Mucosa of rectum (tissue), 2 donors: ENCODE measurements at regions not wholly inside any gene's neighbourhood (a gene's known extent, or its start where the extent isn't known, plus 50 kb on each side); places are given as distances from the start of the nearest gene placed in this dataset.

Experiments
- H3K27ac ChIP-seq, 2 donors: one replicate each; pipeline ENCODE4 v1.7.0; 2013; ENCODE audit warnings: inconsistent platforms in 2 of 2, low read depth in 2 of 2, low read length in 2 of 2
- H3K27me3 ChIP-seq, 2 donors: one replicate each; pipeline ENCODE4 v1.7.0; 2013; ENCODE audit warnings: low read length in 2 of 2; ENCODE audit not compliant: control insufficient read depth in 2 of 2, insufficient read depth in 2 of 2
- H3K36me3 ChIP-seq, 2 donors: one replicate each; pipeline ENCODE4 v1.7.0; 2013; ENCODE audit warnings: low read length in 2 of 2; ENCODE audit not compliant: control insufficient read depth in 2 of 2, insufficient read depth in 2 of 2
- H3K4me1 ChIP-seq, 2 donors: one replicate each; pipeline ENCODE4 v1.7.0; 2013; ENCODE audit warnings: low read length in 2 of 2, mild to moderate bottlenecking in 1 of 2; ENCODE audit not compliant: control insufficient read depth in 2 of 2, insufficient read depth in 2 of 2
- H3K4me3 ChIP-seq, 2 donors: one replicate each; pipeline ENCODE4 v1.7.0; 2013; ENCODE audit warnings: low read length in 2 of 2
- H3K9ac ChIP-seq, 2 donors: one replicate each; pipeline ENCODE4 v1.7.0; 2013; ENCODE audit warnings: low read length in 2 of 2, low read depth in 1 of 2, mild to moderate bottlenecking in 1 of 2
- H3K9me3 ChIP-seq, 2 donors: one replicate each; pipeline ENCODE4 v1.7.0; 2013; ENCODE audit warnings: low read length in 2 of 2; ENCODE audit not compliant: control insufficient read depth in 2 of 2
- donor health status: healthy.
- donor health status: Normal muscosa, but diverticular disease.

- H3K27me3 ChIP-seq, result no peaks in the 10 kb centered on the region
- H3K36me3 ChIP-seq, result no peaks in the 10 kb centered on the region
- no peak overlapping the region for H3K9ac ChIP-seq
- no peak overlapping the region for H3K27ac ChIP-seq
- H3K4me3 ChIP-seq, result no peak overlapping the region
- H3K9me3 ChIP-seq, result no peaks in the 10 kb centered on the region
- H3K4me1 ChIP-seq, result no peaks in the 10 kb centered on the region
These were observed 101.5 kb upstream of the PTCHD4 start for GRCh38 chr6:48212501-48212900.

- Histone ChIP-seq H3K9ac (no peak overlapping the region), H3K27me3 (no peaks in the 10 kb centered on the region), H3K27ac (no peak overlapping the region), H3K4me3 (no peak overlapping the region), H3K4me1 (no peaks in the 10 kb centered on the region), H3K36me3 (no peaks in the 10 kb centered on the region), H3K9me3 (peaks cover 0 to 5% of the 10 kb centered on the region in 2 donors)
These were observed 95.1 kb upstream of the PTCHD4 start for GRCh38 chr6:48206091-48206490.

- Histone ChIP-seq H3K27ac (no peak overlapping the region), H3K9me3 (peaks cover 0 to 5% of the 10 kb centered on the region in 2 donors), H3K27me3 (no peaks in the 10 kb centered on the region), H3K9ac (no peak overlapping the region), H3K4me1 (no peaks in the 10 kb centered on the region), H3K36me3 (no peaks in the 10 kb centered on the region), H3K4me3 (no peak overlapping the region)
These were observed 89.9 kb upstream of the PTCHD4 start for GRCh38 chr6:48200869-48201390.

GRCh38 chr6:48199499-48199898 lies 88.5 kb upstream of the PTCHD4 start:
- no peaks in the 10 kb centered on the region for H3K4me1 ChIP-seq
- peaks cover 0 to 5% of the 10 kb centered on the region in 2 donors for H3K9me3 ChIP-seq
- H3K9ac ChIP-seq, result no peak overlapping the region
- no peak overlapping the region for H3K4me3 ChIP-seq
- no peak overlapping the region for H3K27ac ChIP-seq
- H3K36me3 ChIP-seq, result no peaks in the 10 kb centered on the region
- no peaks in the 10 kb centered on the region for H3K27me3 ChIP-seq

- Histone ChIP-seq H3K9ac (no peak overlapping the region), H3K27me3 (no peaks in the 10 kb centered on the region), H3K36me3 (no peaks in the 10 kb centered on the region), H3K4me3 (no peak overlapping the region), H3K27ac (no peak overlapping the region), H3K4me1 (no peaks in the 10 kb centered on the region), H3K9me3 (no peaks in the 10 kb centered on the region)
These were observed 86.9 kb upstream of the PTCHD4 start for GRCh38 chr6:48197941-48198340.

GRCh38 chr6:48194596-48195295 lies 83.7 kb upstream of the PTCHD4 start:
- no peaks in the 10 kb centered on the region for H3K36me3 ChIP-seq
- H3K4me3 ChIP-seq, result no peak overlapping the region

GRCh38 chr6:48188158-48188557 lies 77.2 kb upstream of the PTCHD4 start:
- no peaks in the 10 kb centered on the region for H3K36me3 ChIP-seq
- H3K9me3 ChIP-seq, result no peaks in the 10 kb centered on the region
- no peak overlapping the region for H3K9ac ChIP-seq
- no peaks in the 10 kb centered on the region for H3K27me3 ChIP-seq
- H3K4me1 ChIP-seq, result no peaks in the 10 kb centered on the region
- H3K4me3 ChIP-seq, result no peak overlapping the region
- no peak overlapping the region for H3K27ac ChIP-seq

More at GRCh38 chr6:48194596-48195295, 83.7 kb upstream of the PTCHD4 start:
- Histone ChIP-seq H3K27ac (no peak overlapping the region), H3K27me3 (no peaks in the 10 kb centered on the region), H3K9me3 (no peaks in the 10 kb centered on the region), H3K9ac (no peak overlapping the region), H3K4me1 (no peaks in the 10 kb centered on the region)

- H3K9me3 ChIP-seq, result no peaks in the 10 kb centered on the region
- H3K36me3 ChIP-seq, result no peaks in the 10 kb centered on the region
- H3K9ac ChIP-seq, result no peak overlapping the region
- H3K27ac ChIP-seq, result no peak overlapping the region
- no peaks in the 10 kb centered on the region for H3K4me1 ChIP-seq
- H3K27me3 ChIP-seq, result no peaks in the 10 kb centered on the region
- no peak overlapping the region for H3K4me3 ChIP-seq
These were observed 75.7 kb upstream of the PTCHD4 start for GRCh38 chr6:48186746-48187145.

- Histone ChIP-seq H3K9ac (no peak overlapping the region), H3K27me3 (no peaks in the 10 kb centered on the region)
These were observed 73.7 kb upstream of the PTCHD4 start for GRCh38 chr6:48184648-48185047.

GRCh38 chr6:48183811-48184605 lies 73.0 kb upstream of the PTCHD4 start:
- Histone ChIP-seq H3K36me3 (no peaks in the 10 kb centered on the region), H3K9ac (no peak overlapping the region), H3K27me3 (no peaks in the 10 kb centered on the region), H3K27ac (no peak overlapping the region), H3K4me1 (no peaks in the 10 kb centered on the region), H3K9me3 (no peaks in the 10 kb centered on the region), H3K4me3 (no peak overlapping the region)

More at GRCh38 chr6:48184648-48185047, 73.7 kb upstream of the PTCHD4 start:
- Histone ChIP-seq H3K36me3 (no peaks in the 10 kb centered on the region), H3K4me3 (no peak overlapping the region), H3K27ac (no peak overlapping the region), H3K9me3 (no peaks in the 10 kb centered on the region), H3K4me1 (no peaks in the 10 kb centered on the region)
